OCI-LY7 (cell line): ENCODE measurements at regions not wholly inside any gene's neighbourhood (a gene's known extent, or its start where the extent isn't known, plus 50 kb on each side); places are given as distances from the start of the nearest gene placed in this dataset.

Experiments used
- EZH2phosphoT487 ChIP-seq: fragments of 200-600 bp; sonication (generic); IDR thresholded peaks from 2 replicates; pipeline ENCODE4 v1.6.1; 2018; ENCODE audit warnings: low read depth, borderline replicate concordance, mild to moderate bottlenecking, mixed run types, antibody characterized with exemption, low read length, moderate library complexity, mixed read lengths
- TF ChIP-seq, protein P1 (sequence below): fragments of 200-600 bp; sonication (generic); conservative IDR thresholded peaks from 2 replicates; pipeline ENCODE4 v1.5.1; 2014; ENCODE audit warnings: mild to moderate bottlenecking, antibody characterized with exemption, low read length, moderate library complexity, mixed read lengths

DNA sequence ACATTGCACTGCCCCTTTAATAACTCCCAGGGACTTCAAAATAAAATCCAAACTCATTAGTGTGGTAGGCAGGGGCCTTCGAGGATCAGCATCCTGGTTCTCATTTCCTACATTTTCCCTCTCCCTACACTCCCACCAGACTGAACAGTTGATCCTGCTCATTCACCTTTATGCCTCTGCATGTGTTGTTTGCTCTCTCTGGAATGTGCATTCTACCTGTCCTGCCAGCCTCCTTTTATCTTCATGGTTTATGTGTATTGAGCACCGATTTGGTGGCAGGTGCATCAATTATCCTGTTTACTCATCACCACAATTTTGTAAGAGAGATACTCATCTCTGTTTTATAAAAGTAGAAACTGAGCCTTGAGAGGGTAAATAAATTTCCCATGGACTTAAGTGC lies 125.0 kb downstream of the ADSS2 start:
- TF ChIP-seq, protein P1, sequence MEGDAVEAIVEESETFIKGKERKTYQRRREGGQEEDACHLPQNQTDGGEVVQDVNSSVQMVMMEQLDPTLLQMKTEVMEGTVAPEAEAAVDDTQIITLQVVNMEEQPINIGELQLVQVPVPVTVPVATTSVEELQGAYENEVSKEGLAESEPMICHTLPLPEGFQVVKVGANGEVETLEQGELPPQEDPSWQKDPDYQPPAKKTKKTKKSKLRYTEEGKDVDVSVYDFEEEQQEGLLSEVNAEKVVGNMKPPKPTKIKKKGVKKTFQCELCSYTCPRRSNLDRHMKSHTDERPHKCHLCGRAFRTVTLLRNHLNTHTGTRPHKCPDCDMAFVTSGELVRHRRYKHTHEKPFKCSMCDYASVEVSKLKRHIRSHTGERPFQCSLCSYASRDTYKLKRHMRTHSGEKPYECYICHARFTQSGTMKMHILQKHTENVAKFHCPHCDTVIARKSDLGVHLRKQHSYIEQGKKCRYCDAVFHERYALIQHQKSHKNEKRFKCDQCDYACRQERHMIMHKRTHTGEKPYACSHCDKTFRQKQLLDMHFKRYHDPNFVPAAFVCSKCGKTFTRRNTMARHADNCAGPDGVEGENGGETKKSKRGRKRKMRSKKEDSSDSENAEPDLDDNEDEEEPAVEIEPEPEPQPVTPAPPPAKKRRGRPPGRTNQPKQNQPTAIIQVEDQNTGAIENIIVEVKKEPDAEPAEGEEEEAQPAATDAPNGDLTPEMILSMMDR = no peak
- TF ChIP-seq EZH2phosphoT487 = no peak
